Fibroblast of lung (primary cell): ENCODE measurements at regions not wholly inside any gene's neighbourhood (a gene's known extent, or its start where the extent isn't known, plus 50 kb on each side); places are given as distances from the start of the nearest gene placed in this dataset.

Experiments
- DNase-seq, 2 donors: peaks; one replicate each; pipeline versions ENCODE4 v3.0.0 to v3.0.0-alpha.2; 2010; ENCODE audit warnings: low read depth in 2 of 2
- H2AFZ ChIP-seq: 2 replicates; pipeline ENCODE4 v1.5.1; 2012; ENCODE audit warnings: low read length, control low read depth, inconsistent platforms
- H3K27ac ChIP-seq: 2 replicates; pipeline ENCODE4 v1.5.1; 2011; ENCODE audit warnings: low read length, control low read depth; ENCODE audit not compliant: insufficient read depth
- H3K27me3 ChIP-seq: 2 replicates; pipeline ENCODE4 v1.5.1; 2011; ENCODE audit warnings: mild to moderate bottlenecking, low read length; ENCODE audit not compliant: control insufficient read depth, insufficient read depth
- H3K36me3 ChIP-seq: 2 replicates; pipeline ENCODE4 v1.5.1; 2011; ENCODE audit warnings: low read length; ENCODE audit not compliant: control insufficient read depth, insufficient read depth
- H3K4me1 ChIP-seq: 2 replicates; pipeline ENCODE4 v1.5.1; 2011; ENCODE audit warnings: low read length; ENCODE audit not compliant: control insufficient read depth, insufficient read depth; ENCODE audit errors: extremely low read depth
- H3K4me2 ChIP-seq: 2 replicates; pipeline ENCODE4 v1.5.1; 2011; ENCODE audit warnings: low read length, control low read depth; ENCODE audit not compliant: insufficient read depth; ENCODE audit errors: extremely low read depth
- H3K4me3 ChIP-seq, 4 experiments: fragments of 200-600 bp in 1 of 4; sonication (generic) in 1 of 4; replicated peaks in 1 of 4; 2 replicates each; pipeline ENCODE4 v1.5.1; 2011 to 2016; ENCODE audit warnings: low read length in 4 of 4, low read depth in 3 of 4, mild to moderate bottlenecking in 3 of 4, control low read depth in 2 of 4, inconsistent platforms in 1 of 4, mixed read lengths in 1 of 4; ENCODE audit not compliant: insufficient read depth in 1 of 4; ENCODE audit errors: control extremely low read depth in 1 of 4
- H3K79me2 ChIP-seq: 2 replicates; pipeline ENCODE4 v1.5.1; 2012; ENCODE audit warnings: mild to moderate bottlenecking, low read length, inconsistent platforms; ENCODE audit not compliant: control insufficient read depth, insufficient read depth
- H3K9ac ChIP-seq: 2 replicates; pipeline ENCODE4 v1.5.1; 2011; ENCODE audit warnings: mild to moderate bottlenecking, low read length, control low read depth; ENCODE audit not compliant: insufficient read depth
- H3K9me3 ChIP-seq: 2 replicates; pipeline ENCODE4 v1.5.1; 2012; ENCODE audit warnings: low read depth, low read length; ENCODE audit not compliant: control insufficient read depth, insufficient read depth
- H4K20me1 ChIP-seq: 2 replicates; pipeline ENCODE4 v1.5.1; 2011; ENCODE audit warnings: low read length; ENCODE audit not compliant: control insufficient read depth, insufficient read depth; ENCODE audit errors: extremely low read depth
- EZH2 ChIP-seq: IDR thresholded peaks from 2 replicates; pipeline ENCODE4 v1.5.1; 2012; ENCODE audit warnings: low read length, control low read depth, mild to moderate bottlenecking; ENCODE audit errors: missing control alignments
- TF ChIP-seq, protein P1 (sequence below), 2 donors: IDR thresholded peaks in 1 of 2; conservative IDR thresholded peaks in 1 of 2; 1 replicate in 1 of 2; 2 replicates in 1 of 2; pipeline ENCODE4 v1.5.1; 2011 to 2012; ENCODE audit warnings: low read length in 2 of 2, control low read depth in 1 of 2, inconsistent platforms in 1 of 2, low read depth in 1 of 2, mild to moderate bottlenecking in 1 of 2

DNA sequence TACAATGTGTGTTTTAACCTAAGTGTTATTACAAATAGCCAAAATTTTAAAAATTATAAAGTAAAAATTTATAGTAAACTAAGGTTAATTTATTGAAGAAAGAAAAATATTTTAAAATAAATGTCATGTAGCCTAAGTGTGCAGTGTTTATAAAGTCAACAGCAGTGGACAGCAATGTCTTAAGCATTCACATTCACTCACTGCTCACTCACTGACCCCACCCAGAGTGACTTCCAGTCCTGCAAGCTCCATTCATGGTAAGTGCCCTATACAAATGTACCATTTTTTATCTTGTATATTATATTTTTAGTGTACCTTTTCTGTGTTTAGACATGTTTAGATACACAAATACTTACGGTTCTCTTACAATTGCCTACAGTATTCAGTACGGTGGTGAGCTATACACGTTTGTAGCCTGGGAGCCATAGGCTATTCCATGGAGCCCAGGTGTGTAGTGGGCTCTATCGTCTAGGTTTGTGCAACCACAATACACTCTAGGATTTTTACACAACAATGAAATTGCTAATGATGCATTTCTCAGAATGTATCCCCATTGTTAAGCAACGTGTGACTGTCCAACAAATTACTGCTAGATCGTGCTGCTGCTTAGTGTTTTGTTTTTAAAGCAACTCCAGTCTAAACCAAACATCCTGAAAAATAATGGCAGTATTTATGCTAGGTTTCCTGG is 108.9 kb upstream of the NAMPT start:
- TF ChIP-seq, protein P1, sequence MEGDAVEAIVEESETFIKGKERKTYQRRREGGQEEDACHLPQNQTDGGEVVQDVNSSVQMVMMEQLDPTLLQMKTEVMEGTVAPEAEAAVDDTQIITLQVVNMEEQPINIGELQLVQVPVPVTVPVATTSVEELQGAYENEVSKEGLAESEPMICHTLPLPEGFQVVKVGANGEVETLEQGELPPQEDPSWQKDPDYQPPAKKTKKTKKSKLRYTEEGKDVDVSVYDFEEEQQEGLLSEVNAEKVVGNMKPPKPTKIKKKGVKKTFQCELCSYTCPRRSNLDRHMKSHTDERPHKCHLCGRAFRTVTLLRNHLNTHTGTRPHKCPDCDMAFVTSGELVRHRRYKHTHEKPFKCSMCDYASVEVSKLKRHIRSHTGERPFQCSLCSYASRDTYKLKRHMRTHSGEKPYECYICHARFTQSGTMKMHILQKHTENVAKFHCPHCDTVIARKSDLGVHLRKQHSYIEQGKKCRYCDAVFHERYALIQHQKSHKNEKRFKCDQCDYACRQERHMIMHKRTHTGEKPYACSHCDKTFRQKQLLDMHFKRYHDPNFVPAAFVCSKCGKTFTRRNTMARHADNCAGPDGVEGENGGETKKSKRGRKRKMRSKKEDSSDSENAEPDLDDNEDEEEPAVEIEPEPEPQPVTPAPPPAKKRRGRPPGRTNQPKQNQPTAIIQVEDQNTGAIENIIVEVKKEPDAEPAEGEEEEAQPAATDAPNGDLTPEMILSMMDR (conservative IDR thresholded peaks at IDR 0.05 in 1 of 2, IDR thresholded peaks at IDR 0.05 in 1 of 2; ENCODE audit: low read depth in 1 of 2, low read length in 2 of 2): no peak
- TF ChIP-seq EZH2: no peak
- H3K36me3 ChIP-seq: no peaks in the 10 kb centered on the region
- H2AFZ ChIP-seq: no peak overlapping the region
- H3K9me3 ChIP-seq: no peaks in the 10 kb centered on the region
- no peaks in the 10 kb centered on the region for H3K79me2 ChIP-seq
- H3K4me2 ChIP-seq: no peak overlapping the region
- H3K27ac ChIP-seq: no peak overlapping the region
- peaks cover 2% of the 10 kb centered on the region for H3K27me3 ChIP-seq
- no peaks in the 10 kb centered on the region for H4K20me1 ChIP-seq
- H3K4me3 ChIP-seq: no peak overlapping the region
- H3K4me1 ChIP-seq: no peaks in the 10 kb centered on the region
- no peak overlapping the region for H3K9ac ChIP-seq
- DNase-seq: no peak

DNA sequence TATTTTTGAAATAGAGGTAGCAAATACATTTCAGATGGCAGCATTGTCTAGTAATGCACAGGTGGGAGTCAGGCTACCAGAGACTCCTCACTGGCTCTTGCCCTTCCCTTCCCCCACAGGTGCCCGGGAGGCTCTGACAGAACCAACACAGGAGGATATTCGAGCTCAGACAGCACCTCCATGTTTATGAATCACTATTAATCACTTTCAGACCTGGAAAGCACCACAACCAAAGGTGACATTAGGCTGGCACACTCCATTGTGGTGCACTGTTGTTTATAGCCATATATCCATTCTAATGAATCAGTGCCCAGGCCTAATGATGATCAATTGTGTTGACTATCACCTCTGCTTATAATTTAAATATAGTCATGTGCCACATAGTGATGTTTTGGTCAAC is 107.8 kb upstream of the NAMPT start:
- no peak overlapping the region for H3K4me3 ChIP-seq
- no peak overlapping the region for H3K27ac ChIP-seq
- no peak overlapping the region for H3K9ac ChIP-seq
- no peak overlapping the region for H3K4me2 ChIP-seq
- no peaks in the 10 kb centered on the region for H3K36me3 ChIP-seq
- no peaks in the 10 kb centered on the region for H4K20me1 ChIP-seq
- no peaks in the 10 kb centered on the region for H3K4me1 ChIP-seq
- H3K9me3 ChIP-seq: no peaks in the 10 kb centered on the region
- DNase-seq: no peak
- H3K79me2 ChIP-seq: no peaks in the 10 kb centered on the region
- H3K27me3 ChIP-seq: peaks cover 2% of the 10 kb centered on the region
- TF ChIP-seq, protein P1 (conservative IDR thresholded peaks at IDR 0.05 in 1 of 2, IDR thresholded peaks at IDR 0.05 in 1 of 2; ENCODE audit: low read depth in 1 of 2, low read length in 2 of 2): no peak
- no peak for TF ChIP-seq EZH2
- no peak overlapping the region for H2AFZ ChIP-seq

DNA sequence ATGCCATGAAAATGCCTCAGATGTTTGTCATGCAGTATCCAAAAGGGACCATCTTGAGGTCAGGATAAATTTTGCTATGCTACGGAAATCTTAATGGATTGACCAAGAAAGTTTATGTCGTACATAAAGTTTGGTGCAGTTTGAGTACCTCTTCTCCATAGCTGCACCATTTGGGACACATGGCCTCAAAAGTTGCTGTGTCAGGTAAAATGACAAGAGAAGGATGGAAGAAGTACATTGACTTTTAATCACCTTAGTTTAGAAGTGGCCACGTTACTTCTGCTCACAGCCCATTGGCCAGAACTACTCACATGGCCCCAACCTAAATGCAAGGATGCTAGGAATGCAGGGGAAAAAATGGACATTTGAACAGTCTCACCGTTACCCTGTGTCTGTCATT is 107.4 kb upstream of the NAMPT start:
- TF ChIP-seq EZH2: no peak
- TF ChIP-seq, protein P1 (conservative IDR thresholded peaks at IDR 0.05 in 1 of 2, IDR thresholded peaks at IDR 0.05 in 1 of 2; ENCODE audit: low read depth in 1 of 2, low read length in 2 of 2): no peak

More for the DNA sequence above, 107.4 kb upstream of the NAMPT start:
- peaks cover 2% of the 10 kb centered on the region for H3K27me3 ChIP-seq
- no peak overlapping the region for H3K27ac ChIP-seq
- DNase-seq: no peak
- no peak overlapping the region for H3K4me2 ChIP-seq
- H3K4me1 ChIP-seq: no peaks in the 10 kb centered on the region
- no peaks in the 10 kb centered on the region for H4K20me1 ChIP-seq
- H3K79me2 ChIP-seq: no peaks in the 10 kb centered on the region
- H2AFZ ChIP-seq: no peak overlapping the region
- H3K36me3 ChIP-seq: no peaks in the 10 kb centered on the region
- no peak overlapping the region for H3K9ac ChIP-seq
- no peaks in the 10 kb centered on the region for H3K9me3 ChIP-seq
- no peak overlapping the region for H3K4me3 ChIP-seq
